ENCODE measurements at regions not wholly inside any gene's neighbourhood (a gene's known extent, or its start where the extent isn't known, plus 50 kb on each side); places are given as distances from the start of the nearest gene placed in this dataset.

GRCh38 chr21:22138297-22139016 lies 1140.2 kb downstream of the NCAM2 start:
- Histone ChIP-seq H3K27me3 (ENCODE audit: control insufficient read depth, insufficient read depth, low read length) (no peaks in the 10 kb centered on the region), H3K27ac (ENCODE audit: low read length) (no peak overlapping the region), H3K36me3 (ENCODE audit: control insufficient read depth, insufficient read depth, low read length) (no peaks in the 10 kb centered on the region), H3K4me3 (ENCODE audit: low read depth in 2 of 2, low read length in 2 of 2) (no peak overlapping the region), H3K9me3 (ENCODE audit: control insufficient read depth, insufficient read depth, low read depth, low read length) (no peaks in the 10 kb centered on the region), H3K4me1 (ENCODE audit: control insufficient read depth, insufficient read depth, low read length) (no peaks in the 10 kb centered on the region)
- BruUV-seq (replicated peaks), result no TSS peak
- intact Hi-C loops (cut with micrococcal nuclease; ENCODE audit: unreplicated experiment), result no loop called here
- ATAC-seq (no peak), DNase-seq (ENCODE audit: low read depth, low spot score) (no peak)
- TF ChIP-seq TCF7L2 (IDR thresholded peaks at IDR 0.05; ENCODE audit: low read depth, low read length), result no peak
- TF ChIP-seq REST (IDR thresholded peaks at IDR 0.05; ENCODE audit: insufficient read depth in 1 of 2, low read depth in 2 of 2, low read length in 1 of 2), result no peak
- ChIA-PET CTCF (no interaction called here), POLR2A (no interaction called here)
- in situ Hi-C loops (cut with HindIII; ENCODE audit: low pct_unique_long_range_greater_than_20kb, low sequenced_read_pairs), result no loop called here

GRCh38 chr21:22145545-22145944 lies 1147.3 kb downstream of the NCAM2 start:
- Histone ChIP-seq H3K4me1 (ENCODE audit: control insufficient read depth, insufficient read depth, low read length) (no peaks in the 10 kb centered on the region), H3K9me3 (ENCODE audit: control insufficient read depth, insufficient read depth, low read depth, low read length) (no peaks in the 10 kb centered on the region), H3K4me3 (ENCODE audit: low read depth in 2 of 2, low read length in 2 of 2) (no peak overlapping the region), H3K36me3 (ENCODE audit: control insufficient read depth, insufficient read depth, low read length) (no peaks in the 10 kb centered on the region), H3K27ac (ENCODE audit: low read length) (no peak overlapping the region), H3K27me3 (ENCODE audit: control insufficient read depth, insufficient read depth, low read length) (no peaks in the 10 kb centered on the region)
- DNase-seq (ENCODE audit: low read depth, low spot score) (no peak), ATAC-seq (no peak)
- TF ChIP-seq POLR2AphosphoS5 (IDR thresholded peaks at IDR 0.05; ENCODE audit: low read depth, low read length), result no peak
- TF ChIP-seq SIN3A (IDR thresholded peaks at IDR 0.05; ENCODE audit: borderline replicate concordance, insufficient read depth, low read depth, low read length), result no peak
- no peak for TF ChIP-seq REST (IDR thresholded peaks at IDR 0.05; ENCODE audit: insufficient read depth in 1 of 2, low read depth in 2 of 2, low read length in 1 of 2)
- no peak for TF ChIP-seq CTCF (IDR thresholded peaks at IDR 0.05)
- no peak for TF ChIP-seq TCF7L2 (IDR thresholded peaks at IDR 0.05; ENCODE audit: low read depth, low read length)
- ChIA-PET CTCF (no interaction called here), POLR2A (no interaction called here)
- no TSS peak for BruUV-seq (replicated peaks)
- intact Hi-C loops (cut with micrococcal nuclease; ENCODE audit: unreplicated experiment) (no loop called here), in situ Hi-C loops (cut with HindIII; ENCODE audit: low pct_unique_long_range_greater_than_20kb, low sequenced_read_pairs) (no loop called here)

Data from Panc1 (cell line).